Stimulated activated CD4-positive, alpha-beta T cell treated with anti-CD3 and anti-CD28 coated beads, Interleukin-4, amount 100 ng/mL, for 48 hours (primary cell): ENCODE measurements at regions not wholly inside any gene's neighbourhood (a gene's known extent, or its start where the extent isn't known, plus 50 kb on each side); places are given as distances from the start of the nearest gene placed in this dataset.
"Not testable (repeated sequence)": the region's sequence is repeated elsewhere in the genome, so short reads cannot be mapped to it uniquely, and the experiment has no call there.

Experiments
- DNase-seq, 2 donors: peaks; one replicate each; pipeline ENCODE4 v3.0.0-alpha.2; 2020; ENCODE audit warnings: low read depth in 2 of 2

GRCh38 chrX:124181515-124181914 lies 150.9 kb upstream of the TEX13D start:
- DNase-seq, result not testable (repeated sequence)

- DNase-seq, result no peak
These were observed 142.0 kb upstream of the TEX13D start for GRCh38 chrX:124190440-124190839.

- no peak for DNase-seq
These were observed 138.3 kb upstream of the TEX13D start for GRCh38 chrX:124194199-124194598.

GRCh38 chrX:124194901-124195300 lies 137.6 kb upstream of the TEX13D start:
- no peak for DNase-seq

GRCh38 chrX:124203311-124203710 lies 129.1 kb upstream of the TEX13D start:
- DNase-seq, result no peak

GRCh38 chrX:124208660-124209059 lies 123.8 kb upstream of the TEX13D start:
- no peak for DNase-seq

- no peak for DNase-seq
These were observed 122.5 kb upstream of the TEX13D start for GRCh38 chrX:124209792-124210576.

GRCh38 chrX:124211312-124211942 lies 121.0 kb upstream of the TEX13D start:
- DNase-seq, result no peak

- no peak for DNase-seq
These were observed 119.8 kb upstream of the TEX13D start for GRCh38 chrX:124212622-124213021.

- DNase-seq, result no peak
These were observed 116.7 kb upstream of the TEX13D start for GRCh38 chrX:124215786-124216185.

GRCh38 chrX:124216396-124217115 lies 115.9 kb upstream of the TEX13D start:
- no peak for DNase-seq

GRCh38 chrX:124217304-124218251 lies 114.9 kb upstream of the TEX13D start:
- peak; percentile 34 to 49 for DNase-seq

- DNase-seq, result no peak
These were observed 108.9 kb upstream of the TEX13D start for GRCh38 chrX:124223524-124223923.

GRCh38 chrX:124224528-124224927 lies 107.9 kb upstream of the TEX13D start:
- no peak for DNase-seq

- no peak for DNase-seq
These were observed 106.3 kb upstream of the TEX13D start for GRCh38 chrX:124226129-124226528.

- DNase-seq, result no peak
These were observed 103.6 kb upstream of the TEX13D start for GRCh38 chrX:124228849-124229248.

- DNase-seq, result no peak
These were observed 103.1 kb upstream of the TEX13D start for GRCh38 chrX:124229374-124229773.

- no peak for DNase-seq
These were observed 101.6 kb upstream of the TEX13D start for GRCh38 chrX:124230655-124231450.

GRCh38 chrX:124231451-124231759 lies 101.1 kb upstream of the TEX13D start:
- no peak for DNase-seq

- no peak for DNase-seq
These were observed 99.8 kb upstream of the TEX13D start for GRCh38 chrX:124232523-124233201.
